DND-41 (cell line): ENCODE measurements at regions not wholly inside any gene's neighbourhood (a gene's known extent, or its start where the extent isn't known, plus 50 kb on each side); places are given as distances from the start of the nearest gene placed in this dataset.

Experiments
- CTCF ChIP-seq: IDR thresholded peaks from 2 replicates; pipeline ENCODE4 v1.5.1; 2012; ENCODE audit warnings: borderline replicate concordance, low read length, moderate library complexity, mild to moderate bottlenecking; ENCODE audit not compliant: poor library complexity, severe bottlenecking; ENCODE audit errors: extremely low read depth
- EZH2 ChIP-seq: IDR thresholded peaks from 3 replicates; pipeline ENCODE4 v1.6.1; 2012; ENCODE audit warnings: borderline replicate concordance, low read depth, mild to moderate bottlenecking, moderate library complexity, low read length, inconsistent platforms; ENCODE audit not compliant: severe bottlenecking

- no peak for TF ChIP-seq CTCF
- TF ChIP-seq EZH2: no peak
These were observed 56.8 kb upstream of the FAT1 start for GRCh38 chr4:186780291-186781031.
